DMS153 treated with DMSO at 0.1 percent for 48 hours (cell line): ENCODE measurements at regions not wholly inside any gene's neighbourhood (a gene's known extent, or its start where the extent isn't known, plus 50 kb on each side); places are given as distances from the start of the nearest gene placed in this dataset.
A peak's percentile ranks its signal among the peaks of the same experiment; 100 is the strongest.

Experiments used
- DNase-seq: peaks from one replicate; lab custom pipeline; 2025; ENCODE audit not compliant: unreplicated experiment; lab: John Stamatoyannopoulos, UW

- DNase-seq, result no peak
Observed at GRCh38 chr6:95142101-95142500, 435.2 kb upstream of the MANEA start.

- no peak for DNase-seq
Observed at GRCh38 chr6:95142661-95143335, 434.5 kb upstream of the MANEA start.

GRCh38 chr6:95143408-95144180 is 433.7 kb upstream of the MANEA start:
- no peak for DNase-seq

GRCh38 chr6:95145457-95145856 is 431.9 kb upstream of the MANEA start:
- no peak for DNase-seq

- DNase-seq, result no peak
Observed at GRCh38 chr6:95159557-95159956, 417.8 kb upstream of the MANEA start.

- no peak for DNase-seq
Observed at GRCh38 chr6:95169775-95170174, 407.6 kb upstream of the MANEA start.

- DNase-seq, result no peak
Observed at GRCh38 chr6:95175927-95176675, 401.2 kb upstream of the MANEA start.

- no peak for DNase-seq
Observed at GRCh38 chr6:95185874-95186273, 391.5 kb upstream of the MANEA start.

- no peak for DNase-seq
Observed at GRCh38 chr6:95186710-95187109, 390.6 kb upstream of the MANEA start.

GRCh38 chr6:95197590-95197989 is 379.7 kb upstream of the MANEA start:
- DNase-seq, result no peak

GRCh38 chr6:95203153-95203754 is 374.1 kb upstream of the MANEA start:
- peak; percentile 43 for DNase-seq

- no peak for DNase-seq
Observed at GRCh38 chr6:95204178-95204577, 373.2 kb upstream of the MANEA start.

GRCh38 chr6:95208621-95209020 is 368.7 kb upstream of the MANEA start:
- no peak for DNase-seq

- no peak for DNase-seq
Observed at GRCh38 chr6:95209074-95209473, 368.3 kb upstream of the MANEA start.

GRCh38 chr6:95216555-95216954 is 360.8 kb upstream of the MANEA start:
- DNase-seq, result no peak

- no peak for DNase-seq
Observed at GRCh38 chr6:95227351-95227750, 350.0 kb upstream of the MANEA start.

- DNase-seq, result no peak
Observed at GRCh38 chr6:95228636-95229035, 348.7 kb upstream of the MANEA start.

GRCh38 chr6:95230071-95230740 is 347.1 kb upstream of the MANEA start:
- DNase-seq, result no peak

GRCh38 chr6:95231416-95231815 is 345.9 kb upstream of the MANEA start:
- DNase-seq, result no peak

GRCh38 chr6:95232446-95232845 is 344.9 kb upstream of the MANEA start:
- no peak for DNase-seq

- no peak for DNase-seq
Observed at GRCh38 chr6:95233879-95234278, 343.5 kb upstream of the MANEA start.
